Mucosa of rectum (tissue), 2 donors: ENCODE measurements at regions not wholly inside any gene's neighbourhood (a gene's known extent, or its start where the extent isn't known, plus 50 kb on each side); places are given as distances from the start of the nearest gene placed in this dataset.
"Not testable (repeated sequence)": the region's sequence is repeated elsewhere in the genome, so short reads cannot be mapped to it uniquely, and the experiment has no call there.

ENCODE experiments used
- H3K27ac ChIP-seq, 2 donors: one replicate each; pipeline ENCODE4 v1.7.0; 2013; ENCODE audit warnings: inconsistent platforms in 2 of 2, low read depth in 2 of 2, low read length in 2 of 2
- H3K27me3 ChIP-seq, 2 donors: one replicate each; pipeline ENCODE4 v1.7.0; 2013; ENCODE audit warnings: low read length in 2 of 2; ENCODE audit not compliant: control insufficient read depth in 2 of 2, insufficient read depth in 2 of 2
- H3K36me3 ChIP-seq, 2 donors: one replicate each; pipeline ENCODE4 v1.7.0; 2013; ENCODE audit warnings: low read length in 2 of 2; ENCODE audit not compliant: control insufficient read depth in 2 of 2, insufficient read depth in 2 of 2
- H3K4me1 ChIP-seq, 2 donors: one replicate each; pipeline ENCODE4 v1.7.0; 2013; ENCODE audit warnings: low read length in 2 of 2, mild to moderate bottlenecking in 1 of 2; ENCODE audit not compliant: control insufficient read depth in 2 of 2, insufficient read depth in 2 of 2
- H3K4me3 ChIP-seq, 2 donors: one replicate each; pipeline ENCODE4 v1.7.0; 2013; ENCODE audit warnings: low read length in 2 of 2
- H3K9ac ChIP-seq, 2 donors: one replicate each; pipeline ENCODE4 v1.7.0; 2013; ENCODE audit warnings: low read length in 2 of 2, low read depth in 1 of 2, mild to moderate bottlenecking in 1 of 2
- H3K9me3 ChIP-seq, 2 donors: one replicate each; pipeline ENCODE4 v1.7.0; 2013; ENCODE audit warnings: low read length in 2 of 2; ENCODE audit not compliant: control insufficient read depth in 2 of 2
- donor health status: healthy.
- donor health status: Normal muscosa, but diverticular disease.

- Histone ChIP-seq H3K4me1 (no peaks in the 10 kb centered on the region), H3K4me3 (no peak overlapping the region), H3K27me3 (no peaks in the 10 kb centered on the region), H3K27ac (no peak overlapping the region), H3K36me3 (no peaks in the 10 kb centered on the region), H3K9ac (no peak overlapping the region), H3K9me3 (no peaks in the 10 kb centered on the region)
These were observed 79.1 kb downstream of the CTH start for GRCh38 chr1:70490153-70490552.

- Histone ChIP-seq H3K4me3 (no peak overlapping the region), H3K36me3 (no peaks in the 10 kb centered on the region), H3K4me1 (peaks cover 0 to 12% of the 10 kb centered on the region in 2 donors), H3K27me3 (no peaks in the 10 kb centered on the region), H3K9me3 (no peaks in the 10 kb centered on the region), H3K9ac (no peak overlapping the region), H3K27ac (no peak overlapping the region)
These were observed 84.3 kb downstream of the CTH start for GRCh38 chr1:70495370-70495769.

GRCh38 chr1:70496181-70496580 is 85.1 kb downstream of the CTH start:
- no peaks in the 10 kb centered on the region for H3K9me3 ChIP-seq
- no peaks in the 10 kb centered on the region for H3K36me3 ChIP-seq
- H3K4me1 ChIP-seq: peaks cover 0 to 12% of the 10 kb centered on the region in 2 donors
- no peaks in the 10 kb centered on the region for H3K27me3 ChIP-seq
- H3K9ac ChIP-seq: no peak overlapping the region
- H3K27ac ChIP-seq: no peak overlapping the region
- H3K4me3 ChIP-seq: no peak overlapping the region

GRCh38 chr1:70497152-70497551 is 86.1 kb downstream of the CTH start:
- peaks cover 0 to 12% of the 10 kb centered on the region in 2 donors for H3K4me1 ChIP-seq
- no peak overlapping the region for H3K9ac ChIP-seq
- H3K27me3 ChIP-seq: no peaks in the 10 kb centered on the region
- H3K9me3 ChIP-seq: no peaks in the 10 kb centered on the region
- H3K27ac ChIP-seq: no peak overlapping the region
- H3K4me3 ChIP-seq: no peak overlapping the region
- no peaks in the 10 kb centered on the region for H3K36me3 ChIP-seq

GRCh38 chr1:70498666-70499065 is 87.6 kb downstream of the CTH start:
- H3K36me3 ChIP-seq: no peaks in the 10 kb centered on the region
- H3K4me1 ChIP-seq: peaks cover under 1 to 12% of the 10 kb centered on the region in 2 donors
- H3K4me3 ChIP-seq: no peak overlapping the region
- no peaks in the 10 kb centered on the region for H3K27me3 ChIP-seq
- no peak overlapping the region for H3K9ac ChIP-seq
- no peaks in the 10 kb centered on the region for H3K9me3 ChIP-seq
- H3K27ac ChIP-seq: no peak overlapping the region

- H3K36me3 ChIP-seq: no peaks in the 10 kb centered on the region
- no peaks in the 10 kb centered on the region for H3K27me3 ChIP-seq
- H3K27ac ChIP-seq: no peak overlapping the region
- H3K9ac ChIP-seq: no peak overlapping the region
- no peak overlapping the region for H3K4me3 ChIP-seq
- no peaks in the 10 kb centered on the region for H3K9me3 ChIP-seq
- peaks cover 2 to 12% of the 10 kb centered on the region in 2 donors for H3K4me1 ChIP-seq
These were observed 88.6 kb downstream of the CTH start for GRCh38 chr1:70499695-70500094.

GRCh38 chr1:70503358-70503757 is 92.3 kb downstream of the CTH start:
- Histone ChIP-seq H3K27ac (no peak overlapping the region), H3K4me1 (peaks cover 2 to 3% of the 10 kb centered on the region in 2 donors), H3K36me3 (no peaks in the 10 kb centered on the region), H3K9me3 (no peaks in the 10 kb centered on the region), H3K27me3 (no peaks in the 10 kb centered on the region), H3K4me3 (no peak overlapping the region), H3K9ac (no peak overlapping the region)

- Histone ChIP-seq H3K4me3 (no peak overlapping the region), H3K36me3 (no peaks in the 10 kb centered on the region), H3K27ac (no peak overlapping the region), H3K9me3 (no peaks in the 10 kb centered on the region), H3K27me3 (no peaks in the 10 kb centered on the region), H3K4me1 (peaks cover 0 to 2% of the 10 kb centered on the region in 2 donors), H3K9ac (no peak overlapping the region)
These were observed 93.2 kb downstream of the CTH start for GRCh38 chr1:70504176-70504820.

GRCh38 chr1:70504821-70505193 is 93.7 kb downstream of the CTH start:
- peaks cover 0 to 2% of the 10 kb centered on the region in 2 donors for H3K4me1 ChIP-seq
- H3K4me3 ChIP-seq: no peak overlapping the region
- no peaks in the 10 kb centered on the region for H3K27me3 ChIP-seq
- no peaks in the 10 kb centered on the region for H3K36me3 ChIP-seq
- no peaks in the 10 kb centered on the region for H3K9me3 ChIP-seq
- H3K27ac ChIP-seq: no peak overlapping the region
- no peak overlapping the region for H3K9ac ChIP-seq

GRCh38 chr1:70507991-70508390 is 96.9 kb downstream of the CTH start:
- not testable (repeated sequence) for H3K36me3 ChIP-seq, H3K9me3 ChIP-seq, H3K27ac ChIP-seq, H3K4me3 ChIP-seq, H3K9ac ChIP-seq, H3K4me1 ChIP-seq, H3K27me3 ChIP-seq
